Dedifferentiated amniotic fluid mesenchymal stem cell (primary cell): ENCODE measurements at regions not wholly inside any gene's neighbourhood (a gene's known extent, or its start where the extent isn't known, plus 50 kb on each side); places are given as distances from the start of the nearest gene placed in this dataset.
"Not testable (repeated sequence)": the region's sequence is repeated elsewhere in the genome, so short reads cannot be mapped to it uniquely, and the experiment has no call there.

Experiments used
- DNase-seq: peaks from one replicate; pipeline ENCODE4 v3.0.0-alpha.2; 2016; ENCODE audit errors: extremely low spot score

DNA sequence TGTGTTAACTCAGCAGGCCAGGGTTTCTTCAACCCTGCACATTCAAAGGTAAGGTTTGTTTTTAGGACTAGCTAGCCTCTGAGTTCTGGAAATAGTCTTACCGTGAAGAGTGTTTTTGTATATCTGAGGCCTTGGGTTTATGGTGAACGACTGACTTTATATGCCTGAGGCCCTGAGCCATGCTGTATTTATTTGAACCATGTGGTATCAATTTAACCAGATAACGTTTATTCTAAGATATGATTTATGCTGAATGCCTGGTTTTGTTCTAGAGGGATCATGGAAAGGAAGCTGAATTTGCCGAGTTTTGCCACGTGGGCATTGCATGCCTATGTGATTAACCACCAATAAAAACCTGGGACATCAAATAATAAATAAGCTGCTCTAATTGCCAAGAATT lies 607.2 kb upstream of the TPTE start:
- DNase-seq, result not testable (repeated sequence)

DNA sequence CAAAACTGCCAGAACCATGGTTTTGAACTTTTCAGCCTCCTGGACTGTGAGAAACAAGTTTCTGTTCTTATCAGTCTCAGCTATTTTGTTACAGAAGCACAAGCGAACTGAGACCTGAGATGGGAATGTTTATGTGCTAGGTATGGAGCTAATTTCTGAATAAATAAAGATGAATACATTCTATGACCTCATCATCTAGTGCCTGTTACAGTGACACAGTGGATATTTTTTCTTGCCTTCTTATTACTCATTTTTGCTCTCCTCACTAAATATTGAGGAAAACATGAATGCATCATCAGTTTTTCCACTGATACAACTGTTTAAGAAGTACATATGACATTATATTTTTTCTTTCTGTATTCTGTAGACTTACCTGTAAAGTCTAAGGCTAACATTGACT lies 601.9 kb upstream of the TPTE start:
- DNase-seq, result not testable (repeated sequence)

DNA sequence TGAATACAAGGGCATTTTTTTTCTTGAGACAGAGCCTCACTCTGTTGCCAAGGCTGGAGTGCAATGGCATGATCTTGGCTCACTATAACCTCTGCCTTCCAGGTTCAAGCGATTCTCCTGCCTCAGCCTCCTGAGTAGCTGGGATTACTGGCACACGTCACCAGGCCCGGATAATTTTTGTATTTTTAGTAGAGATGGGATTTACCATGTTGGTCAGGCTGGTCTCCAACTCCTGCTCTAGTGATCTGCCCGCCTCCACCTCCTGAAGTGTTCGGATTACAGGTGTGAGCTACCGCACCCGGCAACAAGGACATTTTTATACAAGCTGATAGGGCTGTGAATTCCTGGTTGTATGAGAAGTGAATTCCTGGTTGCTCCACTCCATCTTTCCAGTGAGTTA lies 577.7 kb upstream of the TPTE start:
- DNase-seq, result not testable (repeated sequence)

DNA sequence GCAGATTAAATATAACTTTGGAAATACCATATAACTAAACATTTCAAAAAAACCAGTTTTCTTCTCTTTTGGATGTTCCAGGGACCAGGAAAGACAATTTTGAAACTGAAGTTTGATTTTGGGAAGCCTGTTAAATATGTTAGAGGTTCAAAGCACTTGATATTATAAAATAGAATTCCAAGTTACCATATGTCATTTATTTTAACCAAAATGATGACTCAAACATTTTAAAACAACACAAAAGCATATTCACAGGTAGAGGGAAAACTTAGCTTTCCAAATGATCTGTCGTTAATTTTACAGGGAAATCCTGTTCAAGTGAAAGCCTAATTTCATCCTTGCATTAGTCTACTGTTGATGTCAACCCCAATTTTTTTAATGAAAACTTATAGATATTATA lies 575.3 kb upstream of the TPTE start:
- DNase-seq, result not testable (repeated sequence)

DNA sequence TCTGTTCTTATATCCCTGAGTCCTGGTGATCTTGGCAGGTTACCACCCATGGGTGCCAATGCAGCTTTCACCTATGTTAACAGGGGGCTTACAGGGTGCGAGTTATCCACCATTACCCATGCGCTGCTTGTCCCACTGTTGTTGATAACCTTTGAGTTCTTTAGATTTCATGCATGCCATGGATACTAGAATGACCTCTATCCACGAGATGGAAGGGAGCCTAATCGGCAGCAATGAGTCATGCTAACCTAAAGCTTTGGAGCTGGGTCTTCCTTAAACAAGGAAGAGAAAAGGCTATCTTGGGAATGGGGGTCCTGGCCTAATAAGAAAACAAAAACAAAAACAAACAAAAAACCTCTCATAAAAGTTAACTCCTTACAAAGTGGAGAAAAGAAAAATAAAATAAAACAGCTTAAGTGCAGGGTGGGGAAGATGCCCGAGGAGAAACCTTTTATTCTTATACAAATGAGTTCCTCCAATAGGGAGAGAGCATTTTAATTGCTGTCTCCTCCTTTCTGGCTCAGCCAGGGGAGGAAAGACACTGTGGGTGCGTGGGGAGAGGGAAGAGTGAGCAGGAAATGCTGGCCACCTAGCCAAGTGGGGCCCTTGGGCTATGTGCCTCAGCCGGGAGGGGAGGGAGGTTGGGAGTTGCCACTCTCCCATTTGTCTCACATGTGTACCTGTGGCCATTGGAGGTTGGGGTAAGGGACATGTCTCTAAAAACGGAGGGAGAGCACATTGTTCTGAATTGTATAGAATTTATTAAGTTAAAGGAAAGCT lies 571.7 kb upstream of the TPTE start:
- DNase-seq, result not testable (repeated sequence)

DNA sequence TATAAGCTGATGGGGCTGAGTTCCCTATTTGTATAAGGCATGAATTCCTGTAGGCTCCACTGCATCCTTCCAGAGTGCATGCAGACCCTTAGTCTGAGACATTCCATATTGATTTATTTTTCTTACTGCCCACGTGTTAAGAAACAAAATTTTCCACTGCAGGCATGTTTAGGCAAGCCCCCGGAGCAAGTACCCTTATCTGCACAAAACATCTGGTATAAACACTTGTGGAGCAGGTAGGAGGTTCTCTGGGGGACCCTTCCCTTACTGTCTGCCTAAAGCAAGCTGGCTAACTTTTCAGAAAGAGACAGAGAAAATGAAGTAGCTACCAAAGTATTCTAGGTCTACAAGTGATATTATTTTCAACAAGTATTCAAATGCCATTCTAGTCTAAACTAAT lies 571.0 kb upstream of the TPTE start:
- DNase-seq, result not testable (repeated sequence)

DNA sequence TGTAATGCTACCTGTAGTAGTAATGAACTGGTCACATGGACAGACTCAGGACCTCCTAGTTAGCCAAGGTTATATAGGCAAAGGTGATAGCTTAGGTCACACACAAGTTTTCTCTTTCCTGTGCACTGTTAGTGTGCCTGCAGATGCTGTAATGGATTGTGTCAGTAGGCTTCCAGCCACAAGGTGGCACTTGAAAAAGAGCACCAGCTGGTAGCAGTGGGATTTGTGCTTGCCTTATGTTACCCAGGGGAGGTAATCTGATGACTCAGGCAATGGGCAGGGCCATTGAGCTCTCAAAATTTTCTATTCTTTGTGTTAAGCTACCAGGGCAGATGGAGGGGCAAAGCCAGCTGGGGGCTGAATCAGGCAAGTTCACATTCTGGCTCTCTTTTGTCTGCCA lies 562.6 kb upstream of the TPTE start:
- DNase-seq, result not testable (repeated sequence)

DNA sequence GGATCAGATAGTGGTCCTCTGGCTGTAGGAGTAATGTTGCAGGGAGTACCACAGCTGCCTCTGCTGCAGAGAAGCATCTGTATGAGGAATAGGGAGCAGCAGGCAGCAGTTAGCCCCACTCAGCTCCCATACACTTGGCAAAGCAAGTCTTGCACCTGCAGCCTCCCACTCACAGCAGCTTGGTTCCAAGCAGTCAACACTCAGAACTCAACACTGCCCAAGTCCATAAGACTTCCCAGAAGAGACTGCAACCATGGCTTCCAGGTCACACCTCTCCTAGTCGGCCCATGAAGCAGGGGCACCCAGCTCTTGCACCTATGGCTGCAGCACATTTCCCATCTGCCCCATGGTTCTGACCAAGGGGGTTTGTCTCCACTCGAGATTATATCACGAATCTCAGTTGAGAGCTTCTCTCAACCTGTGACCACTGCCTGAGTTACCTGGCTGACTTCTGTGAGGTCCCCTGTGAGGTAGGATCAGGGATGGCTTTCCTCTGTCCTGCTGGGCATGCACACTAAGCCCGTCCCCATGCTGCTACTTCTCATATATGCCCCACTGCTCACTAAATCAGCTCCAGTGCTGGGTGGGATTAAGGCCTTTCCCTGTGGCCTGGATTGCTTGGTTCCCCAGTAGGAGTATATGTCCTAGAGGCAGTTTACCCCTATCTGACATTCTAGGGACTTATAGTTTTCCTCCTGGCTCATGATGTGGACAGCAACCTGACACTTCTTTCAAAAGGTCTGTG lies 562.0 kb upstream of the TPTE start:
- not testable (repeated sequence) for DNase-seq

DNA sequence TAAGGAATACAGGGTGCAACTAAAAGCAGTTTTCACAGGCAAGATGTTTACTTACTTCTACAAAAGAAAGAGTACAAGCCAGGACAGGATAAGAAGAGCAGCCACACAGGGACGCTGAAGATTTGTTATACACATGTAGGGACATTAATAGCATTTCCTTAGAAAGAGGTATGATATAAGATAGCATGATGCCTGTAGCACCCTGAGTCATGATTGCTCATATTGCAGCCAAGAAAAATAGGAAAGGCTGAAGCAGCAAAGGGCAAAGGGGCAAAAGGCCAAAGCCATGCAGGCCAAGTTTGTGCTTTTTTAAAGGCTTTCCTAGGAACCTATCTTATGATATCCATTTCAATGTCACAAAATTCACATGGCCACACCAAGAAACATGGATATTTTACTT lies 552.0 kb upstream of the TPTE start:
- DNase-seq, result not testable (repeated sequence)

DNA sequence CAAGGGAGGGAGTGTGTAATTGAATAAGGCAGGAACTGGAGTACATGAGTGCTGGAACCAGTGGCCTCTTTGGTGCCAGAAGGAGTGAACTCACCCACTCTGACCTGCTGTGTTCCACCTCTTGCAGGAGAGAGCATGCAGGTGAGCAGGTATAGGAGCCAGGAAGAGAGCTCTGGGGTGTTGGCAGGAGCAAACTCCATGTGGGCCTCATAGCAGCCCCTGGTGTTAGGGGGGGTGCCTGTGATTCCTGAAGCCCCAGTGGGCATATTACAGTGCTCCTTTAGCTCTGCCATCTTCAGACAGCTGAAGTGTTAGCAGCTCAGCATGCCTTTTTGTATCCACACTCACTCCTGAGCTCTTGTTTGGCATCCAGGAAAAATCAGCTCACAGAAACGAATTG lies 549.4 kb upstream of the TPTE start:
- not testable (repeated sequence) for DNase-seq

DNA sequence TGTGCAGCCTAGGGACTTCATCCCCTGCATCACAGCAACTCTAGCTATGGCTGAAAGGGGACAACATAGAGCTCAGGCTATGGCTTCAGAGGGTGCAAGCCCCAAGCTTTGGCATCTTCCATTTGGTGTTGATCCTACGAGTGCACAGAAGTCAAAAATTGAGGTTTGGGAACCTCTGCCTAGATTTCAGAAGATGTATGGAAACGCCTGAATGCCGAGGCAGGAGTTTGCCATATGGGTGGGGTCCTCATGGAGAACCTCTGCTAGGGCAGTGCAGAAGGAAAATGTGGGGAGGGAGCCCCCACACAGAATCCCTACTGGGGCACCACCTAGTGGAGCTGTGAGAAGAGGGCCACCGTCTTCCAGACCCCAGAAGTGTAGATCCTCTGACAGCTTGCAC lies 543.0 kb upstream of the TPTE start:
- not testable (repeated sequence) for DNase-seq

DNA sequence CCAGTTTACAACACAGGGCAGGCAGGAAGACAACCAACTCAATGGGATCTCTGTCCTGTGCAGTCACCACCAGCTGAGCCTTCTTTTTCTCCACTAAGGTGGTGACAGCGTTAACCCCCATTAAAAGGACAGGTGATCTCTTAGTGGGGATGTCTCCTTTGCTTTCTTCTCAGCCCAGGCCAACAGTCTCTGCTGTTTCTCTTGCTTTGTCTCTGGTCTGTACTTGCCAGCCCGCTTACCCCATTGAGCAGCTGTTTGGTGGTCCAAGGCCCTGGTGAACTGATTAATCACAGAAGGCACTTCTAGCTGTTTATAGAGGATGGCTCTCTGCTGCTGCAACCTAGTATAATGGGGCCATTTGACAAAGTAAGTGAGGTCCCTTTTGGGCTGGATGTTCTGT lies 523.9 kb upstream of the TPTE start:
- not testable (repeated sequence) for DNase-seq

DNA sequence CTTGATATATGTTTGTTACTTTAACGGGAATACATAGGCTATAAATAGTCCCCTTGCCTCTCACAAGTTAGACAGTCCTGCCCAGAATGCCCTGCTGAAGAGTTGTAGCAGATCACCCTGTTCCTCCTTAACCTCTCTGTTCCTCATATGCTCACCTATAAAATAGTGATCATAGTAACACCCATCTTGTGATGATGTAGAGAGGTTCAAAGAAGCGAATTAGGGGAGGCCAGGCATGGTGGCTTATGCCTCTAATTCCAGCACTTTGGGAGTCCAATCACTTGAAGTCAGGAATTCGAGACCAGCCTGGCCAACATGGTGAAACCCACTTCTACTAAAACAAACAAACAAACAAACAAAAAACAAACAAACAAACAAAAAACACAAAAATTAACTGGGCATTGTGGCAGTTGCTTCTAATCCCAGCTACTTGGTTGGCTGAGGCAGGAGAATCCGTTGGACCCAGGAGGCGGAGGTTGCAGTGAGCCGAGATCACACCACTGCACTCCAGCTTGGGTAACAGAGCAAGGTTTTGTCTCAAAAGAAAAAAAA lies 518.5 kb upstream of the TPTE start:
- DNase-seq, result not testable (repeated sequence)

DNA sequence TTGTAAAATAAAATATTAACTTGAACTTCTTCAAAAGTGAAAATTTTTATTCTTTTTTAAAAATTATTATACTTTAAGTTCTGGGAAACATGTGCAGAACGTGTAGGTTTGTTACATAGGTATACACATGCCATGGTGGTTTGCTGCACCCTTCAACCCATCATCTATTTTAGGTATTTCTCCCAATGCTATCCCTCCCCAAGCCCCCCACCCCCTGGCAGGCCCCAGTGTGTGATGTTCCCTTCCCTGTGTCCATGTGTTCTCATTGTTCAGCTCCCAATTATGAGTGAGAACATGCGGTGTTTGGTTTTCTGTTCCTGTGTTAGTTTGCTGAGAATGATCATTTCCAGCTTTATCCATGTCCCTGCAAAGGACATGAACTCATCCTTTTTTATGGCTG lies 515.6 kb upstream of the TPTE start:
- DNase-seq, result not testable (repeated sequence)

DNA sequence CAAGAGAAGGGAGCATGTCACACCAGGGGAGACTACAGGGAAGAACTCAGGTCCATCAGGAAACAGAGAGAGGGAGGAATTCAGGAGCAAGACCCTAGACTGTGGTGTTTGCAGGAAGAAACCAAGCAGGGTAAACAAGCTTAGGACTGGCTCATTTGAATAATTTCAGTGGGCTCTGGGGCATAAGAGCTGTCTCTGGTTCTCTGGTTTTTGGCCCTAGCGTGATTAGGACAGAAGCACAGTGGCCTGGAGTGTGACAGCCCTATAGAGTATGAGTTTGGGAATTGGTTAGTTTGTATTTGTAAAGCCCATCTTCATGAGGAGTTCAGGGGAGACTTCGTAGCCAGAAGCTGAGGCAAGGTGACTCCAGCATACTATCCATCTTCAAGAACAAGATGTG lies 504.4 kb upstream of the TPTE start:
- DNase-seq, result not testable (repeated sequence)

DNA sequence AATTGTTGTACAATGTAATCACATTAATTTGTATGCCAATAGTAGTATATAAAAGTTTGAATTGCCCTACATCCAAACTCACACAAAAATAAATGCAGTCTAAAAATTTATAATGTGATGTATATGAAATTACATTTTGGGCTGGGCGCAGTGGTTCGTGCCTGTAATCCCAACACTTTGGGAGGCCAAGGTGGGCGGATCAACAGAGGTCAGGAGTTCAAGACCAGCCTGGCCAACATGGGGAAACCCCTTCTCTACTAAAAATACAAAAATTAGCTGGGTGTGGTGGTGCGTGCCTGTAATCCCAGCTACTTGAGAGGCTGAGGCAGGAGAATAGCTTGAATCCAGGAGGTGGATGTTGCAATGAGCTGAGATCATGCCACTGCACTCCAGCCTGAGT lies 503.6 kb upstream of the TPTE start:
- not testable (repeated sequence) for DNase-seq

DNA sequence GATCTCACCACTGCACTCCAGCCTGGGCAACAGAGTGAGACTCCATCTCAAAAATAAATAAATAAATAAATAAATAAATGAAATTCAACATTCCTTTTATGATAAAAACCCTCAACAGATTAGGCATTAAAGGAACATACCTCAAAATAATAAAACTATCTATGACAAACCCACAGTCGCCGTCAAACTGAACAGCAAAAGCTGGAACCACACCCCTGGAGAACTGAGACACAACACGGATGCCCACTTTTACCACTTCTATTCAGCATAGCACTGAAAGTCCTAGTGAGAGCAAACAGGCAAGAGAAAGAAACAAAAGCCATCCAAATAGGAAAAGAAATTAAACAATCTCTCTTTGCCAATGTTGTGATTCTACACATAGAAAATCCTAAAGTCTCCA lies 499.9 kb upstream of the TPTE start:
- not testable (repeated sequence) for DNase-seq

DNA sequence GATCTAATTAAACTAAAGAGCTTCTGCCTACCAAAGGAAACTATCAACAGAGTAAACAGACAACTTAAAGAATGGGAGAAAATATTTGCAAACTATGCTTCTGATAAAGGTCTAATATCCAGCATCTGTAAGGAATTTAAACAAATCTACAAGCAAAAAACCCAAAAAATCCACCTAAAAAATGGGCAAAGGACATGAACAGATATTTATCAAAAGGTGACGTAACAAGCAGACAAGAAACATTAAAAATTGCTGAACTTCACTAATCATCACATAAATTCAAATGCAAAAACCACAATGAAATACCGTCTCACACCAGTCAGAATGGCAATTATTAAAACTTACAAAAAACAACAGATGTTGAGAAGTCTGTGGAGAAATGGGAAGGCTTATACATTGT lies 498.6 kb upstream of the TPTE start:
- DNase-seq, result not testable (repeated sequence)
